ENCODE measurements at regions not wholly inside any gene's neighbourhood (a gene's known extent, or its start where the extent isn't known, plus 50 kb on each side); places are given as distances from the start of the nearest gene placed in this dataset.

DNA sequence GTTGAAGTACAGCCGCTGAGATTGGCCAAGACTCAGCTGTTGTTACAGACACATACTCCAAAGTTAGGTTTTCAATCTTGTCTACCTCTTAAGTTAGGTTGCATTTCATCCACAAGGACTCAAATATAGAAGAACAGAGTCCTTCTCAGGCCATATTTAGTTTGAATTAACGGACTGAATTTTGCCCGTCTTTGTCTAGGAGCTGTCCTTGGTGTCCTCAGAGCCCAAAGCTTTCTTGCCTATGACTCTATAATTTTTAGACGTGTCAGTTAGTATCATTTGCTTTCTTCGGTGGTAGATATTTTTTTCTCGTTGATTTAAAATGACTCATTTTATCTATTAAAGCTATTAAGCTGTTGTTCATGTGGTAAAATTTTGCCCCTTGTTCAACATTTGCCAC is 403.2 kb downstream of the HS3ST3B1 start:
- TF ChIP-seq SP1 (CRISPR knock-in tag; conservative IDR thresholded peaks at IDR 0.05) (no peak), FOXP1 (CRISPR knock-in tag; IDR thresholded peaks at IDR 0.05; ENCODE audit: borderline replicate concordance) (no peak), EMX1 (CRISPR knock-in tag; IDR thresholded peaks at IDR 0.05) (no peak)
- TF ChIP-seq, protein P1, sequence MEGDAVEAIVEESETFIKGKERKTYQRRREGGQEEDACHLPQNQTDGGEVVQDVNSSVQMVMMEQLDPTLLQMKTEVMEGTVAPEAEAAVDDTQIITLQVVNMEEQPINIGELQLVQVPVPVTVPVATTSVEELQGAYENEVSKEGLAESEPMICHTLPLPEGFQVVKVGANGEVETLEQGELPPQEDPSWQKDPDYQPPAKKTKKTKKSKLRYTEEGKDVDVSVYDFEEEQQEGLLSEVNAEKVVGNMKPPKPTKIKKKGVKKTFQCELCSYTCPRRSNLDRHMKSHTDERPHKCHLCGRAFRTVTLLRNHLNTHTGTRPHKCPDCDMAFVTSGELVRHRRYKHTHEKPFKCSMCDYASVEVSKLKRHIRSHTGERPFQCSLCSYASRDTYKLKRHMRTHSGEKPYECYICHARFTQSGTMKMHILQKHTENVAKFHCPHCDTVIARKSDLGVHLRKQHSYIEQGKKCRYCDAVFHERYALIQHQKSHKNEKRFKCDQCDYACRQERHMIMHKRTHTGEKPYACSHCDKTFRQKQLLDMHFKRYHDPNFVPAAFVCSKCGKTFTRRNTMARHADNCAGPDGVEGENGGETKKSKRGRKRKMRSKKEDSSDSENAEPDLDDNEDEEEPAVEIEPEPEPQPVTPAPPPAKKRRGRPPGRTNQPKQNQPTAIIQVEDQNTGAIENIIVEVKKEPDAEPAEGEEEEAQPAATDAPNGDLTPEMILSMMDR (IDR thresholded peaks at IDR 0.05): no peak
- TF ChIP-seq, protein P2, sequence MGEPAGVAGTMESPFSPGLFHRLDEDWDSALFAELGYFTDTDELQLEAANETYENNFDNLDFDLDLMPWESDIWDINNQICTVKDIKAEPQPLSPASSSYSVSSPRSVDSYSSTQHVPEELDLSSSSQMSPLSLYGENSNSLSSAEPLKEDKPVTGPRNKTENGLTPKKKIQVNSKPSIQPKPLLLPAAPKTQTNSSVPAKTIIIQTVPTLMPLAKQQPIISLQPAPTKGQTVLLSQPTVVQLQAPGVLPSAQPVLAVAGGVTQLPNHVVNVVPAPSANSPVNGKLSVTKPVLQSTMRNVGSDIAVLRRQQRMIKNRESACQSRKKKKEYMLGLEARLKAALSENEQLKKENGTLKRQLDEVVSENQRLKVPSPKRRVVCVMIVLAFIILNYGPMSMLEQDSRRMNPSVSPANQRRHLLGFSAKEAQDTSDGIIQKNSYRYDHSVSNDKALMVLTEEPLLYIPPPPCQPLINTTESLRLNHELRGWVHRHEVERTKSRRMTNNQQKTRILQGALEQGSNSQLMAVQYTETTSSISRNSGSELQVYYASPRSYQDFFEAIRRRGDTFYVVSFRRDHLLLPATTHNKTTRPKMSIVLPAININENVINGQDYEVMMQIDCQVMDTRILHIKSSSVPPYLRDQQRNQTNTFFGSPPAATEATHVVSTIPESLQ (CRISPR knock-in tag; IDR thresholded peaks at IDR 0.05): no peak
- TF ChIP-seq, protein P3, sequence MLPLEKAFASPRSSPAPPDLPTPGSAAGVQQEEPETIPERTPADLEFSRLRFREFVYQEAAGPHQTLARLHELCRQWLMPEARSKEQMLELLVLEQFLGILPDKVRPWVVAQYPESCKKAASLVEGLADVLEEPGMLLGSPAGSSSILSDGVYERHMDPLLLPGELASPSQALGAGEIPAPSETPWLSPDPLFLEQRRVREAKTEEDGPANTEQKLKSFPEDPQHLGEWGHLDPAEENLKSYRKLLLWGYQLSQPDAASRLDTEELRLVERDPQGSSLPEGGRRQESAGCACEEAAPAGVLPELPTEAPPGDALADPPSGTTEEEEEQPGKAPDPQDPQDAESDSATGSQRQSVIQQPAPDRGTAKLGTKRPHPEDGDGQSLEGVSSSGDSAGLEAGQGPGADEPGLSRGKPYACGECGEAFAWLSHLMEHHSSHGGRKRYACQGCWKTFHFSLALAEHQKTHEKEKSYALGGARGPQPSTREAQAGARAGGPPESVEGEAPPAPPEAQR (CRISPR knock-in tag; IDR thresholded peaks at IDR 0.05): no peak

Data from WTC11 (cell line).